GM19452 (cell line): ENCODE measurements at regions not wholly inside any gene's neighbourhood (a gene's known extent, or its start where the extent isn't known, plus 50 kb on each side); places are given as distances from the start of the nearest gene placed in this dataset.
"Not testable (repeated sequence)": the region's sequence is repeated elsewhere in the genome, so short reads cannot be mapped to it uniquely, and the experiment has no call there.

ENCODE experiments used
- ATAC-seq: cut with Tn5 transposase; IDR thresholded peaks from one replicate; pipeline ENCODE4 v1.9.1; 2021; ENCODE audit not compliant: unreplicated experiment

- ATAC-seq: no peak
Observed at GRCh38 chr3:124133366-124133940, 141.5 kb upstream of the ROPN1 start.

GRCh38 chr3:124137216-124137615 is 145.3 kb upstream of the ROPN1 start:
- ATAC-seq: no peak

GRCh38 chr3:124138148-124138547 is 146.2 kb upstream of the ROPN1 start:
- ATAC-seq: no peak

- ATAC-seq: no peak
Observed at GRCh38 chr3:124140746-124141145, 148.8 kb upstream of the ROPN1 start.

- ATAC-seq: no peak
Observed at GRCh38 chr3:124142389-124142970, 150.6 kb upstream of the ROPN1 start.

- no peak for ATAC-seq
Observed at GRCh38 chr3:124143047-124143446, 151.1 kb upstream of the ROPN1 start.

GRCh38 chr3:124144035-124144814 is 152.3 kb upstream of the ROPN1 start:
- no peak for ATAC-seq

- ATAC-seq: no peak
Observed at GRCh38 chr3:124147429-124147828, 155.5 kb upstream of the ROPN1 start.

GRCh38 chr3:124147946-124148345 is 156.0 kb upstream of the ROPN1 start:
- ATAC-seq: no peak

- no peak for ATAC-seq
Observed at GRCh38 chr3:124149081-124149480, 157.2 kb upstream of the ROPN1 start.

GRCh38 chr3:124149771-124150170 is 157.8 kb upstream of the ROPN1 start:
- no peak for ATAC-seq

GRCh38 chr3:124152891-124153290 is 161.0 kb upstream of the ROPN1 start:
- ATAC-seq: not testable (repeated sequence)

- ATAC-seq: no peak
Observed at GRCh38 chr3:124156866-124157712, 165.2 kb upstream of the ROPN1 start.

- ATAC-seq: no peak
Observed at GRCh38 chr3:124157748-124158147, 165.8 kb upstream of the ROPN1 start.

GRCh38 chr3:124158168-124158881 is 166.4 kb upstream of the ROPN1 start:
- ATAC-seq: no peak

- ATAC-seq: no peak
Observed at GRCh38 chr3:124161448-124161847, 169.5 kb upstream of the ROPN1 start.

GRCh38 chr3:124163689-124164088 is 171.8 kb upstream of the ROPN1 start:
- ATAC-seq: no peak

- no peak for ATAC-seq
Observed at GRCh38 chr3:124168271-124168670, 176.3 kb upstream of the ROPN1 start.

- ATAC-seq: no peak
Observed at GRCh38 chr3:124172283-124172682, 180.4 kb upstream of the ROPN1 start.

GRCh38 chr3:124172816-124173215 is 180.9 kb upstream of the ROPN1 start:
- ATAC-seq: no peak

GRCh38 chr3:124174476-124174875 is 182.6 kb upstream of the ROPN1 start:
- ATAC-seq: no peak
